ENCODE measurements at regions not wholly inside any gene's neighbourhood (a gene's known extent, or its start where the extent isn't known, plus 50 kb on each side); places are given as distances from the start of the nearest gene placed in this dataset.

- Mint-ChIP-seq H3K27me3 (no peaks in the 10 kb centered on the region), H3K36me3 (ENCODE audit: low read depth) (no peaks in the 10 kb centered on the region), H3K4me3 (no peak overlapping the region), H3K9me3 (no peaks in the 10 kb centered on the region), H3K27ac (no peak overlapping the region), H3K4me1 (ENCODE audit: low read depth) (peaks cover 12% of the 10 kb centered on the region)
- no peak for DNase-seq
Observed at GRCh38 chr18:75158465-75159237, 50.3 kb downstream of the PTGR3 start.

DNA sequence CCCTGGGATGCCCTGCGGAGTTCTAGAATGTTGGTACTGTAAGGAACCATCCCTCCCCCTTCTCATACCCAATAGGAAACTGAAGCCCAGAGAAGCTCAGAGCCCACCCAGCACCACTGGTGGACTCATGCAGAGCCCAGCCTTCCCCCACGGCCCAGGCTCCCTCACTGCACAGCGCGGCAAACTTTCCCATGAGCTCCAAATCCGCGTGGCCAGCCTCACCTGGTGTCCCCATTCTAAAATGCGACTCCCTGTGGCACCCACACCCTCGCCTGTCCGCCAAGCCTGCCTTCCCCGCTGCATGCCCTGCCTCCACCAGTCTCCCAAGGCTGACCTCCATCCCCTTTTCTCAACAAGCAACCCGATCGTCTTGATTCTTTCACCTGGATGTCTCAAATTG, 51.1 kb downstream of the PTGR3 start:
- Mint-ChIP-seq H3K27me3 (no peaks in the 10 kb centered on the region), H3K36me3 (ENCODE audit: low read depth) (no peaks in the 10 kb centered on the region), H3K9me3 (no peaks in the 10 kb centered on the region), H3K27ac (no peak overlapping the region), H3K4me3 (no peak overlapping the region), H3K4me1 (ENCODE audit: low read depth) (peaks cover 12% of the 10 kb centered on the region)
- DNase-seq: no peak

DNA sequence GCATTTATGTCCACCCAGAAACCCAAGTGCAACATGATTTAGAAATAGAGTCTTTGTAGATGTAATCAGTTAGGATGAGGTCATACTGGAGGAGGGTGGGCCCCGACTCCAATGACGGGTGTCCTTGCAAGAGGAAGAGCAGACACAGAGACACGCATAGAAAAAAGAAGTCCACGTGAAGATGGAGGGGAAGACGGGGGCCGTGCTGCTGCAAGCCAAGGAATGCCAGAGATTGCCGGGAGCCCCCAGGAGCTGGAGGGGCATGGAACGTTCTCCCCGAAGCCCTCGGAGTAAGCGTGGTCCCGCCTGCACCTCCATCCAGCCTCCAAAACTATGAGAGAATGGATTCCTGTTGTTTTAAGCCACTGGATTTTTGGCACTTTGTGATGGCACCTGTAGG, 51.6 kb downstream of the PTGR3 start:
- Mint-ChIP-seq H3K4me3 (no peak overlapping the region), H3K27ac (no peak overlapping the region), H3K27me3 (no peaks in the 10 kb centered on the region), H3K9me3 (peaks cover under 1% of the 10 kb centered on the region), H3K4me1 (ENCODE audit: low read depth) (peaks cover 12% of the 10 kb centered on the region), H3K36me3 (ENCODE audit: low read depth) (no peaks in the 10 kb centered on the region)
- no peak for DNase-seq

DNA sequence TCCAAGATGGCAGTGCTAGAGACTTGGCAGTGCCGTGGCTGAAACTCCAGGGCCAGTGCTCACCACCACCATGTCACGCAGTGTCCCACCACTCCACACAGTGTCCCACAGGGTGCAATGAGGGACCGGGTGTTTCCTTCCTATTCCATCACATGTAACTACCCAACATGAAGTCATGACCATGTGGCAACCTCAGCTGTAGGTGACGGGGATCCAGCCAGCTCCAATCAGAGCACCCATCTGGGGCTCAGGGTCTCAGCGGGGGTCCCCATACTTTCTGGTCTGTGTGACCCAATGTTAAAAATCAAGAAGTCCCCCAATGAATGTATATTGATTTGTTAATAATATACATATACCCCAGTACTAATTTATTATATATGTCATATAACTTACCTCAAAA, 52.1 kb downstream of the PTGR3 start:
- no peak for DNase-seq
- peaks cover 6% of the 10 kb centered on the region for H3K9me3 Mint-ChIP-seq
- H3K27me3 Mint-ChIP-seq: no peaks in the 10 kb centered on the region
- no peak overlapping the region for H3K27ac Mint-ChIP-seq
- H3K36me3 Mint-ChIP-seq (ENCODE audit: low read depth): no peaks in the 10 kb centered on the region
- no peak overlapping the region for H3K4me3 Mint-ChIP-seq
- peaks cover 9% of the 10 kb centered on the region for H3K4me1 Mint-ChIP-seq (ENCODE audit: low read depth)

DNA sequence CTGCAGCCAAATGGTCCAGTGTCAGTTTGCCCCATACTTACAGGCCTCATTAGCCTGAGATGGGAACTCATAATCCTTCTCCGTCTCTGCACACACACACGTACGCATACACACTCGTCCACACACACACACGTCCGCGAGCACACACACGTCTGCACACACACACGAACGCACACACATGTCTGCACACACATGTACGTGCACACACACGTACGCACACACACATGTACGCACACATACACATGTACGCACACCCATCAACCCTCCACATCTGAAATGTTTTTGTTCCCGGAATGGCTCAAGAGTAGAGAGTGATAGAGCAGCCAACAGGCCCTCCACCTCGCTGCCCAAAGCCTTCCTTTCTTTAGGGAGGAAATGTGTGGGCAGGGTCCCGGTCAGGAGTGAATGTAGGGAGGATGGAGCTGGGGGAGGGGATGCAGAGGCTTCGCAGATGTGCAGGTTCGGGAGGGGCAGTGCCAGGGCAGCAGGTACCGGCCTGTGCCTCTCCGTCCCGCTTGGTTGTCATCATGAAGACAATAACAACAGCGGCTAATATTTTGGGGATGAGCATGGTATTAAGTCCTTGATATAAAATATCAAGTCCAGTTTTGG, 52.7 kb downstream of the PTGR3 start:
- Mint-ChIP-seq H3K27ac (no peak overlapping the region), H3K27me3 (no peaks in the 10 kb centered on the region), H3K36me3 (ENCODE audit: low read depth) (no peaks in the 10 kb centered on the region), H3K4me3 (no peak overlapping the region), H3K4me1 (ENCODE audit: low read depth) (peaks cover 3% of the 10 kb centered on the region), H3K9me3 (peaks cover 9% of the 10 kb centered on the region)
- DNase-seq: no peak

DNA sequence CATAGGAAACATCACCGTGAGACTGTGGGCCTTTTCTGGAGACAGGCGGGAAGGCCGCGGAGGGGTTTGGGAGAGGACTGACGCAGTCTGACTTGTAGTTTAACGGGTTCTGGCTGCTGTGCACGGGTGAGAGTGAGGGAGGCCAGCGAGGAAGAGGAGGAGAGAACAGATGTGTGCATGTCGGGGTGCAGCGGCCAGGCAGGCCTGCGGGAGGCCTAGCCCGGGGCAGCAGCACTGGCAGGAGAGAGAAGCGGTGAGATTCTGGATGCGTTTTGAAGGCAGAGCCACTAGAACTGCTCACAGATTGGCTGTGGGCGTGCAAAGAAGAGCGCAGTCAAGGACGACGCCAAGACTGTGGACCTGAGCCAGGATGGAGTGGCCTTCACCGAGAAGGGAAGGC, 53.9 kb downstream of the PTGR3 start:
- DNase-seq: no peak
- no peaks in the 10 kb centered on the region for H3K4me1 Mint-ChIP-seq (ENCODE audit: low read depth)
- no peaks in the 10 kb centered on the region for H3K36me3 Mint-ChIP-seq (ENCODE audit: low read depth)
- H3K9me3 Mint-ChIP-seq: peaks cover 9% of the 10 kb centered on the region
- H3K4me3 Mint-ChIP-seq: no peak overlapping the region
- H3K27me3 Mint-ChIP-seq: no peaks in the 10 kb centered on the region
- H3K27ac Mint-ChIP-seq: no peak overlapping the region

GRCh38 chr18:75154259-75154658, 54.7 kb downstream of the PTGR3 start:
- peaks cover 9% of the 10 kb centered on the region for H3K9me3 Mint-ChIP-seq
- DNase-seq: no peak
- no peaks in the 10 kb centered on the region for H3K36me3 Mint-ChIP-seq (ENCODE audit: low read depth)
- no peaks in the 10 kb centered on the region for H3K27me3 Mint-ChIP-seq
- H3K4me3 Mint-ChIP-seq: no peak overlapping the region
- H3K27ac Mint-ChIP-seq: no peak overlapping the region
- H3K4me1 Mint-ChIP-seq (ENCODE audit: low read depth): no peaks in the 10 kb centered on the region

DNA sequence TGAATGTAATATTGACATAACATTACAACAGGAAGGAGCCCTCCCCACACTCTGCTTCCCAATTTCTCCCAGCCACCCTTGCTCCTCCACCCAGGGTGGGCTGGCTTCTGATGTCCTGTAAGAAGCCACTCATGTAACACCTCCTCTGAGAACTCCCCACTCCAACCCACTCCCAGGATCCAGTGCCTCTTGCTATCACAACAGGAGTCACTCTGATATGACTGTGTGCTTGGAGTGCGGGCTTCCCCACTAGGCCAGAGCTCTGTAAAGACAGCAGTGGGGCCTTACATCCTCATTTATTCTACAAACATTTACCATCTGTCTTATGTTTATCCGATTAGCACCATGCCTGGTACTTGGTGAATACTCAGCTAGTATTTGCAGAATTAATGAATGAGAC, 65.1 kb downstream of the PTGR3 start:
- Mint-ChIP-seq H3K4me1 (ENCODE audit: low read depth) (no peaks in the 10 kb centered on the region), H3K36me3 (ENCODE audit: low read depth) (no peaks in the 10 kb centered on the region), H3K4me3 (no peak overlapping the region), H3K27me3 (no peaks in the 10 kb centered on the region), H3K9me3 (peaks cover 28% of the 10 kb centered on the region), H3K27ac (no peak overlapping the region)
- DNase-seq: no peak

- no peaks in the 10 kb centered on the region for H3K36me3 Mint-ChIP-seq (ENCODE audit: low read depth)
Observed at GRCh38 chr18:75142677-75143076, 66.3 kb downstream of the PTGR3 start.

GRCh38 chr18:75141734-75142133, 67.2 kb downstream of the PTGR3 start:
- Mint-ChIP-seq H3K27ac (no peak overlapping the region), H3K36me3 (ENCODE audit: low read depth) (no peaks in the 10 kb centered on the region), H3K27me3 (no peaks in the 10 kb centered on the region), H3K4me3 (no peak overlapping the region), H3K9me3 (peaks cover 17% of the 10 kb centered on the region), H3K4me1 (ENCODE audit: low read depth) (no peaks in the 10 kb centered on the region)
- DNase-seq: no peak

More at GRCh38 chr18:75142677-75143076, 66.3 kb downstream of the PTGR3 start:
- H3K4me1 Mint-ChIP-seq (ENCODE audit: low read depth): no peaks in the 10 kb centered on the region
- H3K9me3 Mint-ChIP-seq: peaks cover 26% of the 10 kb centered on the region
- no peaks in the 10 kb centered on the region for H3K27me3 Mint-ChIP-seq
- no peak for DNase-seq
- no peak overlapping the region for H3K4me3 Mint-ChIP-seq
- H3K27ac Mint-ChIP-seq: no peak overlapping the region

DNA sequence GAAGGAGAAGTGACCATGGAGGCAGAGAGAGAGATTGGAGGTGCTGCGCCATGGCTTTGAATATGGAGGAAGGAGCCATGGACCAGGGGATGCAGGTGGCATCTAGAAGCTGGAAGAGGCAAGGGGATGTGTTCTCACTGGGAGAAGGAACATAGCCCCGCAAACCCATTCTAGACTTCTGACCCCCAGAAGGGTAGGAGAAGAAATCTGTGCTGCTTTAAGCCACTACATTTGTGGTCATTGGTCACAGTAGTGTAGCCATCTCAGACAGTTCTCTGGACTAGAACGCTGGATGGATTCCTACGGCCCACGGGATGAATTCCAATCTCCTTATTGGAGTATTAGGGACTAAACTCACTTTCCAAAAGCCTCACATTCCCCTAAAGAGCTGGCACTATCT, 67.8 kb downstream of the PTGR3 start:
- no peak for DNase-seq
- Mint-ChIP-seq H3K27me3 (no peaks in the 10 kb centered on the region), H3K4me1 (ENCODE audit: low read depth) (no peaks in the 10 kb centered on the region), H3K9me3 (peaks cover 11% of the 10 kb centered on the region), H3K4me3 (no peak overlapping the region), H3K36me3 (ENCODE audit: low read depth) (no peaks in the 10 kb centered on the region), H3K27ac (no peak overlapping the region)

DNA sequence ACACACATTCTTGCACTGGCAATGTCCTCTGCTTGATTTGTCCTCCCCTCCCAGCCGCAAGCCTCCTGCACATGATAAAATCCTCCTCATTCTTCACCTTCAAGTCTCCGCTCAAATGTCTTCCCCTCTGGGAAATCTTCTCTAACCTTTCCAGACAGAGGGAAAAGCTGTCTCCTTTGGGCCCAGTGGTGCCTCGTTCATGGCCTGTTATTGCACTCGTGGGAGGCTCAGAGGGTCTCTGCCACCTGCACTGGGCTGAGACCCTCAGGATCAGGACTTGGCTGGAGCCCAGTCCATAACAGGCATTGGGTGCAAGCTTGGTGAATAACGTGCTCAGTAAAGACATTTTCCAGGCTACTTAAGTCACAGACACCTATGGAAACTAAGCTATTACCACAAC, 68.6 kb downstream of the PTGR3 start:
- Mint-ChIP-seq H3K27me3 (no peaks in the 10 kb centered on the region), H3K4me1 (ENCODE audit: low read depth) (no peaks in the 10 kb centered on the region), H3K9me3 (peaks cover 8% of the 10 kb centered on the region), H3K4me3 (no peak overlapping the region), H3K27ac (no peak overlapping the region), H3K36me3 (ENCODE audit: low read depth) (no peaks in the 10 kb centered on the region)
- DNase-seq: no peak

GRCh38 chr18:75139226-75139911, 69.6 kb downstream of the PTGR3 start:
- Mint-ChIP-seq H3K36me3 (ENCODE audit: low read depth) (no peaks in the 10 kb centered on the region), H3K27ac (no peak overlapping the region), H3K27me3 (no peaks in the 10 kb centered on the region), H3K9me3 (peaks cover 4% of the 10 kb centered on the region), H3K4me3 (no peak overlapping the region), H3K4me1 (ENCODE audit: low read depth) (no peaks in the 10 kb centered on the region)
- DNase-seq: no peak

DNA sequence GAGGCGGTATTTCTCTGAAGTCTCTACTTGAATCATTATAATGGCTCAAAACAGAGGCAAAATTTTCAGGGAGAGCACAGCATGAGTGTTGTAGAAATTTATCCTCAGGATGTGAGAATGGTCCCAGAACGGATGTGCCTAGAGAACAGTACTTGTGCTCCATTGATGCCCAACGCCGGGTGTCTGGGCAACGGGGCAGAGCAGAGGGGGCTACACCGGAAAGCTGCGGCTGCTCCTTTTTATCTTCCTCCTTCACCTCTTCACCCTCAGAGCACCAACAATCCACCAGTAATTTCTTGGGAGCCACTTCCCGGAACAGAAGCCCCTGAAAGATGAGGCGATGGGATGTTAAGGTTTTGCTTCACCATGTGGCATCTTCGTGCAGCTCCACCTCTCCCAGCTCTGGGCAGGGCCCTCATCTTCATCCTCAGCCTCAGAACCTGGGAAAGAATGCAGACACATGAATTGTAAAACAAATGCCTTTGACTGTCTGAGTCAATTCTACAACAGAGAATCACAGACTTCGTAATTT, 71.5 kb downstream of the PTGR3 start:
- Mint-ChIP-seq H3K4me1 (ENCODE audit: low read depth) (no peaks in the 10 kb centered on the region), H3K4me3 (no peak overlapping the region), H3K27me3 (no peaks in the 10 kb centered on the region), H3K9me3 (no peaks in the 10 kb centered on the region), H3K27ac (no peak overlapping the region), H3K36me3 (ENCODE audit: low read depth) (no peaks in the 10 kb centered on the region)
- DNase-seq: no peak

- H3K9me3 Mint-ChIP-seq: no peaks in the 10 kb centered on the region
- H3K4me1 Mint-ChIP-seq (ENCODE audit: low read depth): peaks cover 1% of the 10 kb centered on the region
- no peak for DNase-seq
- H3K27me3 Mint-ChIP-seq: no peaks in the 10 kb centered on the region
- no peak overlapping the region for H3K27ac Mint-ChIP-seq
- H3K4me3 Mint-ChIP-seq: no peak overlapping the region
- H3K36me3 Mint-ChIP-seq (ENCODE audit: low read depth): no peaks in the 10 kb centered on the region
Observed at GRCh38 chr18:75135158-75135725, 73.7 kb downstream of the PTGR3 start.

Measured in activated T-cell treated with anti-CD3 and anti-CD28 coated beads, Interleukin-2, amount 50 U/mL, for 24 hours (primary cell).